B cell (primary cell): ENCODE measurements at regions not wholly inside any gene's neighbourhood (a gene's known extent, or its start where the extent isn't known, plus 50 kb on each side); places are given as distances from the start of the nearest gene placed in this dataset.

Experiments used
- ATAC-seq: fragments of 200-7000 bp; cut with Tn5 transposase; one replicate; pipeline ENCODE4 v1.10.0; 2021; ENCODE audit warnings: low read depth, mild to moderate bottlenecking, moderate number of reproducible peaks, moderate library complexity
- CTCF ChIA-PET: fragments of 350-600 bp; sonication (Branson Sonifier 250); formaldehyde crosslinking; loops from one replicate; lab custom pipeline; 2021; ENCODE audit warnings: antibody characterized with exemption, inconsistent platforms; lab: Charles Lee
- POLR2A ChIA-PET: fragments of 350-600 bp; sonication (Branson Sonifier 250); formaldehyde crosslinking; loops from one replicate; lab custom pipeline; 2021; ENCODE audit warnings: antibody characterized with exemption; lab: Charles Lee
- DNase-seq: peaks from one replicate; pipeline ENCODE4 v3.0.0; 2013
- H2AFZ ChIP-seq: 2 replicates; pipeline ENCODE4 v1.6.1; 2012; ENCODE audit warnings: mild to moderate bottlenecking, low read depth, low read length; ENCODE audit not compliant: insufficient read depth, poor library complexity, severe bottlenecking
- H3K27ac ChIP-seq, 2 donors: 1 replicate in 1 of 2; 2 replicates in 1 of 2; pipeline ENCODE4 v1.5.1; 2012 to 2013; ENCODE audit warnings: low read length in 2 of 2, mild to moderate bottlenecking in 2 of 2, moderate library complexity in 1 of 2
- H3K27me3 ChIP-seq, 4 experiments: fragments of 200-600 bp in 1 of 4; sonication (generic) in 1 of 4; replicated peaks in 1 of 4; 1 replicate in 2 of 4; 2 replicates in 2 of 4; pipeline versions ENCODE4 v1.6.1 to v1.7.0; 2013 to 2016; ENCODE audit warnings: low read length in 3 of 4, mild to moderate bottlenecking in 2 of 4, mixed read lengths in 1 of 4, moderate library complexity in 1 of 4; ENCODE audit not compliant: insufficient read depth in 4 of 4, control insufficient read depth in 3 of 4; ENCODE audit errors: control extremely low read depth in 1 of 4
- H3K36me3 ChIP-seq, 2 experiments: replicated peaks in 1 of 2; 1 replicate in 1 of 2; 2 replicates in 1 of 2; pipeline versions ENCODE4 v1.6.1 to v1.7.1; 2013; ENCODE audit warnings: low read length in 1 of 2; ENCODE audit not compliant: insufficient read depth in 2 of 2, control insufficient read depth in 1 of 2; ENCODE audit errors: control extremely low read depth in 1 of 2, extremely low read depth in 1 of 2
- H3K4me1 ChIP-seq, 2 donors: fragments of 200-600 bp in 1 of 2; sonication (generic) in 1 of 2; 1 replicate in 1 of 2; 2 replicates in 1 of 2; pipeline versions ENCODE4 v1.5.1 to v1.6.1; 2013 to 2017; ENCODE audit warnings: low read length in 2 of 2; ENCODE audit not compliant: control insufficient read depth in 2 of 2, insufficient read depth in 2 of 2
- H3K4me2 ChIP-seq: replicated peaks from 2 replicates; pipeline ENCODE3; 2012; ENCODE audit warnings: mild to moderate bottlenecking, low read depth, low read length; ENCODE audit not compliant: poor library complexity, severe bottlenecking
- H3K4me3 ChIP-seq, 5 experiments: fragments of 200-600 bp in 1 of 5; sonication (generic) in 1 of 5; 1 replicate in 3 of 5; 2 replicates in 2 of 5; pipeline versions ENCODE4 v1.5.1 to v1.7.0; 2011 to 2016; ENCODE audit warnings: low read length in 4 of 5, mild to moderate bottlenecking in 4 of 5, low read depth in 2 of 5, control low read depth in 1 of 5, moderate library complexity in 1 of 5; ENCODE audit not compliant: insufficient read depth in 1 of 5; ENCODE audit errors: control extremely low read depth in 1 of 5, extremely low read depth in 1 of 5
- H3K79me2 ChIP-seq: fragments of 200-600 bp; sonication (generic); one replicate; pipeline ENCODE4 v1.6.0; 2016; ENCODE audit warnings: low read length; ENCODE audit not compliant: control insufficient read depth, insufficient read depth
- H3K9ac ChIP-seq: fragments of 200-600 bp; sonication (generic); 2 replicates; pipeline ENCODE4 v1.6.1; 2017; ENCODE audit warnings: mild to moderate bottlenecking, low read length, moderate library complexity
- H3K9me3 ChIP-seq, 3 donors: one replicate each; pipeline versions ENCODE4 v1.6.1 to v1.7.1; 2013; ENCODE audit warnings: low read length in 2 of 3; ENCODE audit not compliant: control insufficient read depth in 2 of 3, insufficient read depth in 1 of 3; ENCODE audit errors: control extremely low read depth in 1 of 3
- H4K20me1 ChIP-seq: 2 replicates; pipeline ENCODE4 v1.6.0; 2012; ENCODE audit warnings: mild to moderate bottlenecking, low read length; ENCODE audit not compliant: insufficient read depth, control insufficient read depth, poor library complexity, severe bottlenecking
- H3K27ac Mint-ChIP-seq: one replicate; pipeline ENCODE4 v1.8.0; 2021; ENCODE audit warnings: mixed read lengths
- H3K27me3 Mint-ChIP-seq: one replicate; pipeline ENCODE4 v1.8.0; 2021; ENCODE audit warnings: mixed read lengths
- H3K4me1 Mint-ChIP-seq: one replicate; pipeline ENCODE4 v1.8.0; 2021; ENCODE audit warnings: mixed read lengths
- H3K4me3 Mint-ChIP-seq: one replicate; pipeline ENCODE4 v1.8.0; 2021; ENCODE audit warnings: mixed read lengths
- H3K9me3 Mint-ChIP-seq: one replicate; pipeline ENCODE4 v1.8.0; 2022; ENCODE audit warnings: mixed read lengths; ENCODE audit not compliant: insufficient read depth
- EZH2 ChIP-seq: IDR thresholded peaks from 2 replicates; pipeline ENCODE4 v1.6.1; 2012; ENCODE audit warnings: borderline replicate concordance, low read depth, mild to moderate bottlenecking, moderate library complexity, low read length; ENCODE audit not compliant: insufficient read depth, poor library complexity, severe bottlenecking
- WGBS: methylation state at CpG from one replicate; pipeline ENCODE4 v1.1.5; 2013; ENCODE audit warnings: missing lambda C conversion rate; ENCODE audit not compliant: insufficient coverage; 5-methylcytosine and 5-hydroxymethylcytosine counted together
- intact Hi-C: fragments of 100-400 bp; cut with micrococcal nuclease; formaldehyde crosslinking; loops from one replicate; pipeline ENCODE4 v1.10.0; 2022
- TF ChIP-seq, protein P1 (sequence below): fragments of 200-600 bp; IDR thresholded peaks from one replicate; pipeline ENCODE4 v1.8.0; 2022; ENCODE audit warnings: antibody characterized with exemption, mild to moderate bottlenecking

DNA sequence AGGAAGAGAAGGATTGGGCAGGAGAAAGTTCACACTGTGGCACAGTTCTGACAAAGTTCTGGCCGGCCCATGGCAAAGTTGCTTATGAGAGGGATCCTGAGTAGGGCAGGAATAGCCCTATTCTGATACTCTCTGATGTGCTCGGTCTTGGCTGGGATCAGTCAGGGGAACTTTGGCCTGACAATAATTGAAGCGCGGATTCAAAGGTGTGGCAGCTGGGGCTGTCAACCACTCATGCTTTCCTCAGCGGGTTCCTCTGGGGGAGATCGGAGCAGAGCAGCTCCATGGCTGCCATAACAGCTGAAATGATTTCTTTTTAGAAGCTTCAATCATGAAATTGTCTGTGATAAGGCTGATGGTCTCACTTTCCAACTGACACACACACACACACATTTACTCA is 714.1 kb downstream of the DHX35 start:
- TF ChIP-seq, protein P1, sequence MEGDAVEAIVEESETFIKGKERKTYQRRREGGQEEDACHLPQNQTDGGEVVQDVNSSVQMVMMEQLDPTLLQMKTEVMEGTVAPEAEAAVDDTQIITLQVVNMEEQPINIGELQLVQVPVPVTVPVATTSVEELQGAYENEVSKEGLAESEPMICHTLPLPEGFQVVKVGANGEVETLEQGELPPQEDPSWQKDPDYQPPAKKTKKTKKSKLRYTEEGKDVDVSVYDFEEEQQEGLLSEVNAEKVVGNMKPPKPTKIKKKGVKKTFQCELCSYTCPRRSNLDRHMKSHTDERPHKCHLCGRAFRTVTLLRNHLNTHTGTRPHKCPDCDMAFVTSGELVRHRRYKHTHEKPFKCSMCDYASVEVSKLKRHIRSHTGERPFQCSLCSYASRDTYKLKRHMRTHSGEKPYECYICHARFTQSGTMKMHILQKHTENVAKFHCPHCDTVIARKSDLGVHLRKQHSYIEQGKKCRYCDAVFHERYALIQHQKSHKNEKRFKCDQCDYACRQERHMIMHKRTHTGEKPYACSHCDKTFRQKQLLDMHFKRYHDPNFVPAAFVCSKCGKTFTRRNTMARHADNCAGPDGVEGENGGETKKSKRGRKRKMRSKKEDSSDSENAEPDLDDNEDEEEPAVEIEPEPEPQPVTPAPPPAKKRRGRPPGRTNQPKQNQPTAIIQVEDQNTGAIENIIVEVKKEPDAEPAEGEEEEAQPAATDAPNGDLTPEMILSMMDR, result no peak
- no peak for TF ChIP-seq EZH2
- Mint-ChIP-seq H3K27ac (no peak overlapping the region), H3K4me3 (no peak overlapping the region), H3K27me3 (no peaks in the 10 kb centered on the region), H3K4me1 (no peaks in the 10 kb centered on the region), H3K9me3 (no peaks in the 10 kb centered on the region)
- H3K4me2 ChIP-seq, result no peak overlapping the region
- no peak overlapping the region for H3K4me3 ChIP-seq
- H3K36me3 ChIP-seq, result no peaks in the 10 kb centered on the region
- H3K9me3 ChIP-seq, result peaks cover 0 to 4% (median 0%) of the 10 kb centered on the region in 3 donors
- H3K27me3 ChIP-seq, result peaks cover 0 to 2% (median 0%) of the 10 kb centered on the region in 4 experiments
- H3K27ac ChIP-seq, result no peak overlapping the region
- ChIA-PET POLR2A (no interaction called here), CTCF (no interaction called here)
- ATAC-seq (no peak), DNase-seq (no peak)
- no peaks in the 10 kb centered on the region for H3K4me1 ChIP-seq
- H3K79me2 ChIP-seq, result no peaks in the 10 kb centered on the region
- no peaks in the 10 kb centered on the region for H4K20me1 ChIP-seq
- H3K9ac ChIP-seq, result no peak overlapping the region
- intact Hi-C loops, result no loop called here
- H2AFZ ChIP-seq, result no peak overlapping the region
- WGBS, result 100% methylated on average over 5 of the region's 6 CpGs

DNA sequence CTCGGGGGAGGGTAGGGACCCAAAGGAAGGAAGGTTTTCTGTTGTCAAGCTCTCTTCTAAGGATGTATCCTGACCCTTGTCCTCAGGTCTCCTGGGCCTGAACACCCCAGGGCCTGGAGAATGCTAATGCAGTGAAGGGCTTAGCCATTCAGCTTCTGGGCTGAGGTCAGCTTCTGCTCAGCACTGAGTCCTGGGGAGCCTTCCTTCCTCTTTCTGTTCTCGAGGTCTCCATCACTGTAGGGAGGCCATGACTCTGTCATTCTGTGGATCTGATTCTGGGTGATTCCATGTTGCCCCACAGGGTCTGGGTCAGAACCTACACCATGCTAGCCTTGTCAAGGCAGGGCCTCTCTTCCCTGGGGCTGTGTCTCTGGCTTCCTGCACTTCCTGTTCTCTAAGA is 712.7 kb downstream of the DHX35 start:
- no peak overlapping the region for H3K27ac Mint-ChIP-seq
- H3K4me1 Mint-ChIP-seq, result no peaks in the 10 kb centered on the region
- Histone ChIP-seq H3K27ac (no peak overlapping the region), H3K4me3 (no peak overlapping the region), H4K20me1 (no peaks in the 10 kb centered on the region), H3K79me2 (no peaks in the 10 kb centered on the region), H3K4me2 (no peak overlapping the region), H3K9me3 (no peaks in the 10 kb centered on the region), H3K27me3 (peaks cover 0 to 2% (median 0%) of the 10 kb centered on the region in 4 experiments), H3K4me1 (no peaks in the 10 kb centered on the region), H3K36me3 (no peaks in the 10 kb centered on the region), H2AFZ (no peak overlapping the region), H3K9ac (no peak overlapping the region)
- intact Hi-C loops, result no loop called here
- WGBS, result 0% methylated on average over 1 of the region's 2 CpGs
- POLR2A ChIA-PET, result no interaction called here
- no peak for ATAC-seq
- no peaks in the 10 kb centered on the region for H3K27me3 Mint-ChIP-seq
- DNase-seq, result no peak
- no peaks in the 10 kb centered on the region for H3K9me3 Mint-ChIP-seq
- no peak for TF ChIP-seq EZH2
- TF ChIP-seq, protein P1, result no peak
- CTCF ChIA-PET, result no interaction called here
- no peak overlapping the region for H3K4me3 Mint-ChIP-seq
